HG03571 (cell line): ENCODE measurements at regions not wholly inside any gene's neighbourhood (a gene's known extent, or its start where the extent isn't known, plus 50 kb on each side); places are given as distances from the start of the nearest gene placed in this dataset.
A peak's percentile ranks its signal among the peaks of the same experiment; 100 is the strongest.
"Not testable (repeated sequence)": the region's sequence is repeated elsewhere in the genome, so short reads cannot be mapped to it uniquely, and the experiment has no call there.

ENCODE experiments used
- ATAC-seq: cut with Tn5 transposase; IDR thresholded peaks from one replicate; pipeline ENCODE4 v1.9.1; 2021; ENCODE audit not compliant: unreplicated experiment

GRCh38 chr1:101408212-101409042 is 171.6 kb downstream of the S1PR1 start:
- ATAC-seq: peak; percentile 17

- ATAC-seq: no peak
Measured at GRCh38 chr1:101409102-101409501, 172.3 kb downstream of the S1PR1 start.

GRCh38 chr1:101410048-101410878 is 173.4 kb downstream of the S1PR1 start:
- peak; percentile 50 for ATAC-seq

GRCh38 chr1:101420406-101420805 is 183.6 kb downstream of the S1PR1 start:
- ATAC-seq: no peak

- ATAC-seq: not testable (repeated sequence)
Measured at GRCh38 chr1:101428083-101428482, 191.3 kb downstream of the S1PR1 start.

- no peak for ATAC-seq
Measured at GRCh38 chr1:101428562-101428961, 191.7 kb downstream of the S1PR1 start.

- no peak for ATAC-seq
Measured at GRCh38 chr1:101431956-101432510, 195.2 kb downstream of the S1PR1 start.

- peak; percentile 65 for ATAC-seq
Measured at GRCh38 chr1:101435831-101436511, 199.2 kb downstream of the S1PR1 start.

GRCh38 chr1:101437800-101438199 is 201.0 kb downstream of the S1PR1 start:
- ATAC-seq: no peak

GRCh38 chr1:101438359-101438758 is 201.5 kb downstream of the S1PR1 start:
- peak; percentile 54 for ATAC-seq

GRCh38 chr1:101440485-101440884 is 203.7 kb downstream of the S1PR1 start:
- ATAC-seq: no peak

- ATAC-seq: no peak
Measured at GRCh38 chr1:101444381-101444780, 207.6 kb downstream of the S1PR1 start.

- ATAC-seq: no peak
Measured at GRCh38 chr1:101444873-101445618, 208.2 kb downstream of the S1PR1 start.

- no peak for ATAC-seq
Measured at GRCh38 chr1:101448018-101448417, 211.2 kb downstream of the S1PR1 start.

GRCh38 chr1:101450691-101451090 is 213.9 kb downstream of the S1PR1 start:
- not testable (repeated sequence) for ATAC-seq

- ATAC-seq: peak; percentile 37
Measured at GRCh38 chr1:101451888-101452287, 215.1 kb downstream of the S1PR1 start.

- ATAC-seq: no peak
Measured at GRCh38 chr1:101452825-101453224, 216.0 kb downstream of the S1PR1 start.

GRCh38 chr1:101453844-101454243 is 217.0 kb downstream of the S1PR1 start:
- ATAC-seq: no peak

GRCh38 chr1:101455166-101455565 is 218.3 kb downstream of the S1PR1 start:
- no peak for ATAC-seq

GRCh38 chr1:101460739-101461138 is 223.9 kb downstream of the S1PR1 start:
- no peak for ATAC-seq
